Psoas muscle (tissue), 7 donors: ENCODE measurements at regions not wholly inside any gene's neighbourhood (a gene's known extent, or its start where the extent isn't known, plus 50 kb on each side); places are given as distances from the start of the nearest gene placed in this dataset.
"Not testable (repeated sequence)": the region's sequence is repeated elsewhere in the genome, so short reads cannot be mapped to it uniquely, and the experiment has no call there.

Experiments used
- ATAC-seq, 4 donors: fragments of 200-7000 bp; cut with Tn5 transposase; one replicate each; pipeline ENCODE4 v1.9.1; 2020; ENCODE audit warnings: moderate library complexity in 3 of 4, mild to moderate bottlenecking in 2 of 4
- DNase-seq, 2 donors: peaks; one replicate each; pipeline ENCODE4 v3.0.0-alpha.2; 2020
- H3K27ac ChIP-seq: fragments of 200-600 bp; one replicate; pipeline ENCODE4 v1.8.0; 2022
- H3K27me3 ChIP-seq, 3 donors: fragments of 200-600 bp in 1 of 3; one replicate each; pipeline versions ENCODE4 v1.6.1 to v1.8.0; 2013 to 2022; ENCODE audit warnings: low read length in 2 of 3, mild to moderate bottlenecking in 2 of 3, moderate library complexity in 1 of 3; ENCODE audit not compliant: insufficient read depth in 3 of 3
- H3K36me3 ChIP-seq, 2 donors: fragments of 200-600 bp in 1 of 2; one replicate each; pipeline versions ENCODE4 v1.6.1 to v1.8.0; 2013 to 2022; ENCODE audit warnings: low read depth in 1 of 2, mild to moderate bottlenecking in 1 of 2, moderate library complexity in 1 of 2; ENCODE audit not compliant: insufficient read depth in 1 of 2
- H3K4me1 ChIP-seq: fragments of 200-600 bp; one replicate; pipeline ENCODE4 v1.8.0; 2022
- H3K4me3 ChIP-seq: fragments of 200-600 bp; one replicate; pipeline ENCODE4 v1.8.0; 2022; ENCODE audit warnings: mild to moderate bottlenecking
- H3K9me3 ChIP-seq: fragments of 200-600 bp; one replicate; pipeline ENCODE4 v1.8.0; 2022
- CTCF ChIP-seq: fragments of 200-600 bp; IDR thresholded peaks from one replicate; pipeline ENCODE4 v1.8.0; 2022; ENCODE audit warnings: antibody characterized with exemption
- WGBS, 3 donors: extraction: QIAGEN DNeasy Blood & Tissue Kit; methylation state at CpG; one replicate each; pipeline versions ENCODE4 v1.1.6 to v1.1.7; 2013; 5-methylcytosine and 5-hydroxymethylcytosine counted together
- intact Hi-C, 2 donors: fragments of 100-400 bp; cut with DNase I; formaldehyde crosslinking; loops; one replicate each; pipeline versions ENCODE4 v1.11.0 to v1.14.2; 2022
- donor health status: healthy with polysubstance abuse.
- donor health status: DM: no; HTN: no; CAD: no; lungs with moderate emphysema.
- donor health status: Bipolar disorder and iron deficiency.
- donor health status: healthy.
- donor health status: DM: yes; HTN: yes; CAD: no.
- donor health status: DM: no; HTN: no; CAD: no.
- donor health status: DM: yes; HTN: yes; CAD: no.

- no peaks in the 10 kb centered on the region for H3K4me1 ChIP-seq
- no peak overlapping the region for H3K27ac ChIP-seq
- H3K9me3 ChIP-seq, result peaks cover 3% of the 10 kb centered on the region
- DNase-seq, result no peak
- ATAC-seq, result no peak
- no peaks in the 10 kb centered on the region for H3K27me3 ChIP-seq
- H3K36me3 ChIP-seq, result no peaks in the 10 kb centered on the region
- WGBS, 3 donors, result 84 to 91% (median 87%) methylated on average over 3 of the region's 3 CpGs
- no peak overlapping the region for H3K4me3 ChIP-seq
- intact Hi-C loops, result no loop called here
- no peak for TF ChIP-seq CTCF
These were observed 152.3 kb downstream of the OR4M2 start for GRCh38 chr15:22232675-22233074.

- ATAC-seq, H3K4me1 ChIP-seq, H3K9me3 ChIP-seq, intact Hi-C loops, H3K36me3 ChIP-seq, H3K27me3 ChIP-seq, H3K4me3 ChIP-seq, DNase-seq, H3K27ac ChIP-seq: not testable (repeated sequence)
- WGBS, 3 donors, result 47 to 57% (median 47%) methylated on average over 7 of the region's 7 CpGs
These were observed 155.1 kb downstream of the OR4M2 start for GRCh38 chr15:22235261-22235930.

- no peak for DNase-seq
- H3K27ac ChIP-seq, result no peak overlapping the region
- ATAC-seq, result no peak
- no peaks in the 10 kb centered on the region for H3K4me1 ChIP-seq
- WGBS, 3 donors, result 59 to 66% (median 60%) methylated on average over 5 of the region's 5 CpGs
- intact Hi-C loops, result no loop called here
- H3K9me3 ChIP-seq, result peaks cover 3% of the 10 kb centered on the region
- H3K27me3 ChIP-seq, result no peaks in the 10 kb centered on the region
- no peaks in the 10 kb centered on the region for H3K36me3 ChIP-seq
- H3K4me3 ChIP-seq, result no peak overlapping the region
- TF ChIP-seq CTCF, result no peak
These were observed 156.1 kb downstream of the OR4M2 start for GRCh38 chr15:22236469-22236868.

GRCh38 chr15:22237891-22238275, 157.6 kb downstream of the OR4M2 start:
- intact Hi-C loops, result no loop called here
- WGBS, 3 donors, result 60 to 71% (median 70%) methylated on average over 9 of the region's 9 CpGs
- Histone ChIP-seq H3K4me3 (no peak overlapping the region), H3K27ac (no peak overlapping the region), H3K9me3 (peaks cover 3% of the 10 kb centered on the region), H3K27me3 (no peaks in the 10 kb centered on the region), H3K36me3 (no peaks in the 10 kb centered on the region), H3K4me1 (no peaks in the 10 kb centered on the region)
- TF ChIP-seq CTCF, result no peak
- no peak for ATAC-seq
- DNase-seq, result no peak

GRCh38 chr15:22238276-22238958, 158.1 kb downstream of the OR4M2 start:
- WGBS, 3 donors, result 70 to 81% (median 71%) methylated on average over 20 of the region's 20 CpGs
- not testable (repeated sequence) for H3K4me3 ChIP-seq, H3K27ac ChIP-seq

GRCh38 chr15:22238959-22239805, 158.9 kb downstream of the OR4M2 start:
- H3K4me1 ChIP-seq, H3K9me3 ChIP-seq, H3K4me3 ChIP-seq, H3K27ac ChIP-seq, intact Hi-C loops, H3K27me3 ChIP-seq, H3K36me3 ChIP-seq, DNase-seq: not testable (repeated sequence)
- 74 to 85% (median 82%) methylated on average over 18 to 19 of the region's 22 CpGs for WGBS, 3 donors
- ATAC-seq, result peak in 2 of 4 donors; percentile 42 to 46

More at GRCh38 chr15:22238276-22238958, 158.1 kb downstream of the OR4M2 start:
- intact Hi-C loops, H3K36me3 ChIP-seq, H3K9me3 ChIP-seq, DNase-seq, H3K27me3 ChIP-seq, H3K4me1 ChIP-seq: not testable (repeated sequence)
- ATAC-seq, result peak; percentile 37 to 83 (median 66)
